A673 (cell line): ENCODE measurements at regions not wholly inside any gene's neighbourhood (a gene's known extent, or its start where the extent isn't known, plus 50 kb on each side); places are given as distances from the start of the nearest gene placed in this dataset.

Experiments used
- EZH2 ChIP-seq: fragments of 200-600 bp; sonication (generic); IDR thresholded peaks from 2 replicates; pipeline ENCODE4 v1.6.1; 2017; ENCODE audit warnings: borderline replicate concordance, low read depth, mild to moderate bottlenecking, mixed read lengths, antibody characterized with exemption, low read length; ENCODE audit not compliant: poor library complexity, severe bottlenecking
- TF ChIP-seq, protein P1 (sequence below): fragments of 300-800, 200-600 bp; sonication (generic); conservative IDR thresholded peaks from 2 replicates; pipeline ENCODE4 v1.5.1; 2017; ENCODE audit warnings: low read depth, mild to moderate bottlenecking, antibody characterized with exemption, low read length, moderate library complexity, mixed read lengths

DNA sequence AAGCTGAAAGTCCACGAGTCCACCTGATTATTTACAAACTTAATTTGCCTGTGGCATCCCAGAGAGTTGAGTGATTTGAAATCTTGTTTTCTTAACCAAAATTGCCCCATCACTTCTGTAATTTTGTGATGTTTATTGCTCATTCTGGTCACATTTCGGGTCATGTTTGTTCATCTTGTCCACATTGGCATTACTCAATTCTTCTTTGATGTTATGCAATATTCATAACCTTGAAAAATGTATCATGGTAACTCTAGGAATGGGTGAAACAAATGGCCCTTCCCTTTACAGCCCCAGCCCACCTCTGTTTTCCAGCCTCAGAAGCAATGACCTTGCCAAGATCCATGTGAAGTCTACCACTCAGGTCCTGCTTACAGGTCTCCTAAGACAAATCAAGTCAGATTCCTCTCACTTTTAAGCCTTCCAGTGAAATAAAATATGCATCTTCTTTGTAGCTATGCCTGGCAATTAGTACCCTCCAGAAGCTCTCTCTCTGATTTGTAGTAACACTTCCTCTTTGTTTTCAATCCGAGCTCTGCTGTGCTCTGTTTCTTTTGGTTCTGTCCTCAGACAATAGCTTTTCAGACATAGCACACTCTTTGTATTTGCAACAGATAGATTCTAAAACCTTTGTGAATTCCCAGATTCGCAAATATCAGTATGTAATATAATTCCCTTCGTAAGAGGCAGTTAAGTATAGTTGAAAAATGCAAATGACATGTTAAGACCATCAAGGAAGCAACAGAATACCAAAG lies 330.3 kb upstream of the IRX1 start:
- TF ChIP-seq, protein P1, sequence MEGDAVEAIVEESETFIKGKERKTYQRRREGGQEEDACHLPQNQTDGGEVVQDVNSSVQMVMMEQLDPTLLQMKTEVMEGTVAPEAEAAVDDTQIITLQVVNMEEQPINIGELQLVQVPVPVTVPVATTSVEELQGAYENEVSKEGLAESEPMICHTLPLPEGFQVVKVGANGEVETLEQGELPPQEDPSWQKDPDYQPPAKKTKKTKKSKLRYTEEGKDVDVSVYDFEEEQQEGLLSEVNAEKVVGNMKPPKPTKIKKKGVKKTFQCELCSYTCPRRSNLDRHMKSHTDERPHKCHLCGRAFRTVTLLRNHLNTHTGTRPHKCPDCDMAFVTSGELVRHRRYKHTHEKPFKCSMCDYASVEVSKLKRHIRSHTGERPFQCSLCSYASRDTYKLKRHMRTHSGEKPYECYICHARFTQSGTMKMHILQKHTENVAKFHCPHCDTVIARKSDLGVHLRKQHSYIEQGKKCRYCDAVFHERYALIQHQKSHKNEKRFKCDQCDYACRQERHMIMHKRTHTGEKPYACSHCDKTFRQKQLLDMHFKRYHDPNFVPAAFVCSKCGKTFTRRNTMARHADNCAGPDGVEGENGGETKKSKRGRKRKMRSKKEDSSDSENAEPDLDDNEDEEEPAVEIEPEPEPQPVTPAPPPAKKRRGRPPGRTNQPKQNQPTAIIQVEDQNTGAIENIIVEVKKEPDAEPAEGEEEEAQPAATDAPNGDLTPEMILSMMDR: no peak
- TF ChIP-seq EZH2: no peak
